Thymus (tissue), 11 donors: ENCODE measurements at regions not wholly inside any gene's neighbourhood (a gene's known extent, or its start where the extent isn't known, plus 50 kb on each side); places are given as distances from the start of the nearest gene placed in this dataset.
"Not testable (repeated sequence)": the region's sequence is repeated elsewhere in the genome, so short reads cannot be mapped to it uniquely, and the experiment has no call there.

Experiments
- DNase-seq, 9 donors: peaks; one replicate each; pipeline ENCODE4 v3.0.0-alpha.2; 2013; ENCODE audit warnings: low spot score in 9 of 9, low read depth in 6 of 9, missing footprints in 1 of 9
- H3K27ac ChIP-seq, 2 donors: one replicate each; pipeline ENCODE4 v1.5.1; 2013; ENCODE audit warnings: control low read depth in 1 of 2, low read depth in 1 of 2, low read length in 1 of 2, mild to moderate bottlenecking in 1 of 2, moderate library complexity in 1 of 2
- H3K27me3 ChIP-seq, 2 donors: one replicate each; pipeline ENCODE4 v1.5.1; 2013; ENCODE audit warnings: low read length in 1 of 2; ENCODE audit not compliant: control insufficient read depth in 2 of 2, insufficient read depth in 1 of 2
- H3K36me3 ChIP-seq, 2 donors: one replicate each; pipeline ENCODE4 v1.5.1; 2013; ENCODE audit warnings: low read length in 1 of 2, mild to moderate bottlenecking in 1 of 2, moderate library complexity in 1 of 2; ENCODE audit not compliant: control insufficient read depth in 2 of 2, insufficient read depth in 2 of 2
- H3K4me1 ChIP-seq, 2 donors: one replicate each; pipeline ENCODE4 v1.5.1; 2013; ENCODE audit warnings: low read length in 2 of 2; ENCODE audit not compliant: control insufficient read depth in 2 of 2, insufficient read depth in 2 of 2
- H3K4me3 ChIP-seq, 2 donors: one replicate each; pipeline ENCODE4 v1.5.1; 2013; ENCODE audit warnings: low read length in 2 of 2, control low read depth in 1 of 2, mild to moderate bottlenecking in 1 of 2
- H3K9me3 ChIP-seq, 2 donors: one replicate each; pipeline ENCODE4 v1.5.1; 2013; ENCODE audit warnings: low read length in 1 of 2, mild to moderate bottlenecking in 1 of 2; ENCODE audit not compliant: control insufficient read depth in 2 of 2, insufficient read depth in 1 of 2
- WGBS: extraction: QIAGEN DNeasy Blood & Tissue Kit; methylation state at CpG from one replicate; pipeline ENCODE4 v1.1.7; 2013; 5-methylcytosine and 5-hydroxymethylcytosine counted together
- donor health status: healthy.

DNA sequence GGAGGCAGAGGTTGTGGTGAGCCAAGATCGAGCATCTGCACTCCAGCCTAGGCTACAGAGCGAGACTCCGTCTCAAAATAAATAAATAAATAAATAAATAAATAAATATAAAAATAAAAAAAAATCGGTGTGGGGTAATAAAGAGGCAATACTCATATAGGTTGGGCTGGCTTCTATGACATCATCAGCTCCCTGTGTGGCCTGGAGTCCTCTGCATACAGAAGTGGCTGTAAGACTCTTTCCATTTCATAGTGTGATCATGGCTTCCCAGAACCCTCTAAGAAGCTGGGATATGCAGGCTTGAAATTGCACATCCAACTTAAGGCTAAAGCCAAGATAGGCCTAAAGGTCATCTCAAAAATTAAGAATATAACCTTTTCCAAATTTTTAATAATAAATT lies 101.6 kb downstream of the ZIC4 start:
- DNase-seq = no peak
- no peaks in the 10 kb centered on the region for H3K4me1 ChIP-seq

DNA sequence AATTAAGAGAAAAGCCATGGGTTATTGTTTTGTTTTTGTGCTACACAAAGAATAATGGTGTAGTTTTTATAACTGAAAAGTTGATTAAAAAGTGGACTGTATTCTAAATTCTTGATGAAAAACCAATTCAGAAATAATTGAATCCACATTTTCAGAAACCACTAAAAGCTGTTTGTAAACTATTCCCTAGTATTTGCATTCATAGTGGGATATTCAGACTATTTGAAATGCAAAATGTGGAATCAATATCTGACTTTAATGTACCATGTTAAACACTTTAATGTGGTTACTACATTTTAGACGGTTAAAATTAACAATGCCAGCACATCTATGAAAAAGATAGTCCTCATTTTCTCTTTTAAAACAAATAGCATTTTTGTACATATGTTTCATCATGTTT lies 104.6 kb downstream of the ZIC4 start:
- Histone ChIP-seq H3K27me3 (no peaks in the 10 kb centered on the region), H3K9me3 (no peaks in the 10 kb centered on the region), H3K4me3 (no peak overlapping the region), H3K36me3 (no peaks in the 10 kb centered on the region), H3K27ac (no peak overlapping the region), H3K4me1 (no peaks in the 10 kb centered on the region)
- DNase-seq = no peak
- WGBS = 95% methylated on average over 1 of the region's 1 CpG

More for the DNA sequence above, 101.6 kb downstream of the ZIC4 start:
- H3K36me3 ChIP-seq = no peaks in the 10 kb centered on the region
- 91% methylated on average over 4 of the region's 4 CpGs for WGBS
- H3K27ac ChIP-seq = no peak overlapping the region
- no peak overlapping the region for H3K4me3 ChIP-seq
- no peaks in the 10 kb centered on the region for H3K27me3 ChIP-seq
- no peaks in the 10 kb centered on the region for H3K9me3 ChIP-seq

DNA sequence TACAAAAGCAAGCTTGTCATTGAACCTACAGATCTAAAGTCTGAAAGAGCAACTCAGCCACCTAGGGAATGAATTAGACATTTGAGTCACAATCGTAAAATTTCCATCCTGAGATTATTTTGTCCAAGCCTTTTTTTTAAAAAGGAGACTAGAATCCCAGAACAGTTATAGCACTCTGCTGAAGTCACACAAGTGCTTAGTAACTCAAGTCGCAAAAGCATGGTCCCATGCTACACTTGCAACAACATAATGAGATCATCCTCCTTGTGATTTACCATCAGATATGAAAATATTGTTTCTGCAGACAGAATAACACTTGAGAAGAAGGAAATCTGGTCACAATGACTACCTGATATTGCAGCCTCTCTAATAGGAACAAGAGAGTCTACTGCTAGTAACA lies 106.7 kb downstream of the ZIC4 start:
- no peak for DNase-seq
- Histone ChIP-seq H3K27me3 (no peaks in the 10 kb centered on the region), H3K27ac (no peak overlapping the region), H3K4me3 (no peak overlapping the region), H3K36me3 (no peaks in the 10 kb centered on the region), H3K4me1 (no peaks in the 10 kb centered on the region), H3K9me3 (no peaks in the 10 kb centered on the region)
- WGBS = 85% methylated on average over 2 of the region's 2 CpGs

DNA sequence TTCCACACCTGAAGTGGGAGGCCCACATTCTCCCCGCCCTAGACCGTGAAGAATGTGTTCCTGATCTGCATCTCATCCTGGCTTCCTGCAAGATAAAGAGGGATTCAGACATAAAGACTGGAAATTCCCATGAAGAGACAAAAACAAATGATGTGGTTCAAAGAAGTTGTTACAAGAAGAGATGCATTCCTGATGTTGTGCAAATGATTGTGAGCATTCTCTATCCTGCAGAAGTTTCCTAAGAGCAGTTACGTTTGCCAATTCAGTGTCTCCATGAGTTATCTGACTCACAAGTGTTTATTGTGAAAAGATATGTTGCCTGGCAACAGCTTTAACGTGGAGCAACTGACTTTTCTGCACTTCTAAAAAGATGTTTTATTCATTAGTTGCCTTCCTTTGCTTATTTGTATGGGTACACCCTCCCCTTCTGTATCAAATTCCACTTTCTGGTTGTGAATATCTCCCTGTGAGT lies 107.8 kb downstream of the ZIC4 start:
- WGBS = 33% methylated on average over 4 of the region's 4 CpGs
- DNase-seq = peak in 1 of 9 donors; percentile 1

DNA sequence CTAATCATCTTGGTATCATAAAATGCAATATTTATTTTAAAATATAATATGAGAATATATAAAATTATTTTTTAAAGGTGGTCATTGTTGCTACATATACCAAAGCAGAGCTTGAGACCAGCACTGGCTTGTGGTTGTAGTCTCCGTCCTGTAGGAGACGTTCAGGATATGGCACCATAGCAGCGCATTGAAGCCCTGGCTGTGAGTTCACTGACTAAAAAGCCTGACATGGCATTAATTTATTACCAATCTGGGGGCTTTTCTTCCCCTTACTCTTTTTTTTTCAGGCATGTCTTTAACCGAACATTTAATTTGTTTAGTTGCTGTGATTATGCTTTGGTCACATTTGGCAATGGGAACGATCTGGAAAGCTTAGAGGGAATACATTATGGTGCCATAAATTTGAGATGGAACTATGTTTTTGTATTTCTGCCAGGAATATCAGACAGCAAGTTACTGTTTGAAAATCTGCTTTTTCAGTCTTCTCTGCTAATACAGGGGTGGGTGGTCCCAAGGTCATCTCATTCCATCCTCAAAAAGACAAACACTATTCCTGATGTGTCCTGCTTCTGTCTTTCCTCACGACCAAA lies 108.5 kb downstream of the ZIC4 start:
- Histone ChIP-seq H3K4me3 (no peak overlapping the region), H3K4me1 (no peaks in the 10 kb centered on the region), H3K27me3 (no peaks in the 10 kb centered on the region), H3K9me3 (no peaks in the 10 kb centered on the region), H3K27ac (no peak overlapping the region), H3K36me3 (no peaks in the 10 kb centered on the region)
- WGBS = 60% methylated on average over 6 of the region's 6 CpGs
- DNase-seq = no peak

More for the DNA sequence above, 107.8 kb downstream of the ZIC4 start:
- no peaks in the 10 kb centered on the region for H3K4me1 ChIP-seq
- no peaks in the 10 kb centered on the region for H3K27me3 ChIP-seq
- no peaks in the 10 kb centered on the region for H3K9me3 ChIP-seq
- no peaks in the 10 kb centered on the region for H3K36me3 ChIP-seq
- no peak overlapping the region for H3K27ac ChIP-seq
- no peak overlapping the region for H3K4me3 ChIP-seq

DNA sequence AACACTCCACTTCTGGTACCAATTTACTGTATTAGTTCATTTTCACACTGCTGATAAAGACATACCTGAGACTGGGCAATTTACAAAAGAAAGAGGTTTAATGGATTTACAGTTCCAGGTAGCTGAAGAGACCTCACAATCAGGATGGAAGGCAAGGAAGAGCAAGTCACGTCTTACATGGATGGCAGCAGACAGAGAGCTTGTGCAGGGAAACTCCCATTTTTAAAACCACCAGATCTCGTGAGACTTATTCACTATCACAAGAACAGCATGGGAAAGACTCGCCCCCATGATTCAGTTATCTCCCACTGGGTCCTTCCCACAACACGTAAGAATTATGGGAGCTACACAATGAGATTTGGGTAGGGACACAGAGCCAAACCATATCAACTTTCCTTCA lies 119.0 kb downstream of the ZIC4 start:
- H3K27me3 ChIP-seq, H3K36me3 ChIP-seq, H3K27ac ChIP-seq, H3K4me1 ChIP-seq, H3K9me3 ChIP-seq, H3K4me3 ChIP-seq, DNase-seq: not testable (repeated sequence)
- WGBS = 92% methylated on average over 4 of the region's 4 CpGs

DNA sequence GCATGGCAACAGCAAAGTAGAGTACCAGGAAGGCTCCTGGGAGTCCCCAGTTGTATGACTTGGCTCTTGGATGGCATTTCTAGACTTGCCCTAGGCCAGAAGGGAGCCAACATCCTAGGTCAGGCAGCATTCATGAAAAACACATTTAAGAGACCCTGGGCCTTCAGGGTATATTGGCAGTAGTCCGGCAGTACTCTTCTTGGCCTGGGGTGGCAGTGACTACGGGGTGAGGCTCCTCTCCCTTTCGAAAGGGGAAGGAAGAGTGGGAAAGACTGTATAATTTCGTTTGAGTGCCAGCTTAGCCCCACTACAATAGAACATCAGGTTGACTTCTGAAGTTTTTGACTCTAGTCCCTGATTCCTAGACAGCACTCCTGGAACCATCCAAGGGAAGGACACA lies 136.4 kb downstream of the ZIC4 start:
- peaks cover 0 to 9% of the 10 kb centered on the region in 2 donors for H3K9me3 ChIP-seq
- WGBS = 73% methylated on average over 4 of the region's 4 CpGs
- no peaks in the 10 kb centered on the region for H3K4me1 ChIP-seq

DNA sequence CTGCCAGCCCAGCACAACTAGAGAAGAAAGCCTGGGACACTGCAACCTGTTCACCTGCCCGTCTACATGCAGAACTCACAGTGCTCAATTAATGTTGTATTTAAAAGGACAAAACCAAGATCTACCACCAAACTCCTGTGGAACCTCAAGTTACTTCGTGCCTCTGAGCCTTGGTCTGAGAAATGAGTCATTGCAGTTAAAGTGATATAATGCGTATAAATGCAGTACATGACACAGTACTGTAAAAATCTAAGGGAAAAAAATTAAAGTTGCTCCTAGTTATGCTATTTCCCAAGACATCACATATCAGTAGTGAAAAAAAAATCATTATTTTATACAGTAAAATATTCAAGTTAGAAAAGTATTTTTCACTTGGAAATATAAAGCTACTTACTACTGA lies 138.9 kb downstream of the ZIC4 start:
- WGBS = 84% methylated on average over 3 of the region's 3 CpGs
- Histone ChIP-seq H3K27me3 (no peaks in the 10 kb centered on the region), H3K4me1 (no peaks in the 10 kb centered on the region), H3K4me3 (no peak overlapping the region), H3K9me3 (peaks cover 0 to 9% of the 10 kb centered on the region in 2 donors), H3K27ac (no peak overlapping the region), H3K36me3 (no peaks in the 10 kb centered on the region)
- no peak for DNase-seq

More for the DNA sequence above, 136.4 kb downstream of the ZIC4 start:
- Histone ChIP-seq H3K27ac (no peak overlapping the region), H3K4me3 (no peak overlapping the region), H3K27me3 (no peaks in the 10 kb centered on the region), H3K36me3 (no peaks in the 10 kb centered on the region)
- DNase-seq = no peak

DNA sequence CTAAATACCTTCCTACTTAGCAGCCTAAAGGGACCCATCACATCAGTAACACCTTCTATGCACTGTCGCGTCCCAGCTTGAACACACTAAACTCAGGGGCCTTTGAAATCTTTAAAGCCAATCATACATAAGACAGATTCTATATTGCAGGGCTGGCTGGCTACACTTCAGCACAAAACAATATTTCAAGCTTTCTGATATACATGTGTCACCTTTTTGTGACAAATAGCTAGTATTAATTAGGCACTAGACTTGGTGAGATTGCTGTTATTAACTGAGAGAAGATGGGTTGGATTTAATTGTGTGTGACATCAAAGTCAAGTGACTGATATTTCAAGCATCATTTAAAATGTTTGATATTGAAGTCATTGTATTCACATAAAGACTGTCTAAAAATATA lies 148.4 kb downstream of the ZIC4 start:
- WGBS = 90% methylated on average over 2 of the region's 2 CpGs
- Histone ChIP-seq H3K27ac (no peak overlapping the region), H3K36me3 (no peaks in the 10 kb centered on the region), H3K9me3 (no peaks in the 10 kb centered on the region), H3K4me1 (no peaks in the 10 kb centered on the region), H3K4me3 (no peak overlapping the region), H3K27me3 (no peaks in the 10 kb centered on the region)
- no peak for DNase-seq
